Kidney (tissue), 13 donors: ENCODE measurements at regions not wholly inside any gene's neighbourhood (a gene's known extent, or its start where the extent isn't known, plus 50 kb on each side); places are given as distances from the start of the nearest gene placed in this dataset.

ENCODE experiments used
- DNase-seq, 5 donors: peaks; one replicate each; pipeline ENCODE4 v3.0.0-alpha.2; 2013 to 2020
- FAIRE-seq: peaks from 2 replicates; lab custom pipeline; 2012; peaks lifted over from hg19 to GRCh38; lab: Jason Lieb, UNC
- H3K27ac ChIP-seq, 2 donors: one replicate each; pipeline ENCODE4 v1.7.0; 2013; ENCODE audit warnings: low read depth in 2 of 2, low read length in 2 of 2, inconsistent platforms in 1 of 2
- H3K27me3 ChIP-seq: one replicate; pipeline ENCODE4 v1.7.1; 2013; ENCODE audit warnings: low read length, inconsistent platforms; ENCODE audit not compliant: control insufficient read depth, insufficient read depth
- H3K36me3 ChIP-seq, 3 donors: one replicate each; pipeline versions ENCODE4 v1.7.0 to v1.7.1; 2013; ENCODE audit warnings: low read length in 3 of 3, control low read depth in 1 of 3, inconsistent platforms in 1 of 3; ENCODE audit not compliant: insufficient read depth in 3 of 3, control insufficient read depth in 2 of 3
- H3K4me1 ChIP-seq, 3 donors: one replicate each; pipeline versions ENCODE4 v1.7.0 to v1.7.1; 2013; ENCODE audit warnings: low read length in 3 of 3, inconsistent platforms in 1 of 3, low read depth in 1 of 3; ENCODE audit not compliant: control insufficient read depth in 2 of 3, insufficient read depth in 2 of 3
- H3K4me3 ChIP-seq, 3 donors: one replicate each; pipeline versions ENCODE4 v1.7.0 to v1.8.1; 2013; ENCODE audit warnings: low read length in 3 of 3, control low read depth in 1 of 3, inconsistent platforms in 1 of 3
- H3K9ac ChIP-seq, 3 donors: one replicate each; pipeline versions ENCODE4 v1.7.0 to v1.7.1; 2013; ENCODE audit warnings: low read length in 3 of 3, control low read depth in 1 of 3, inconsistent platforms in 1 of 3
- H3K9me3 ChIP-seq, 3 donors: one replicate each; pipeline versions ENCODE4 v1.7.0 to v1.7.1; 2013; ENCODE audit warnings: low read length in 3 of 3, control low read depth in 1 of 3, inconsistent platforms in 1 of 3; ENCODE audit not compliant: control insufficient read depth in 2 of 3, insufficient read depth in 1 of 3
- intact Hi-C: fragments of 100-400 bp; cut with DNase I; formaldehyde crosslinking; loops from one replicate; pipeline ENCODE4 v1.11.1; 2022
- TF ChIP-seq, protein P1 (sequence below): IDR thresholded peaks from 3 replicates; pipeline ENCODE4 v1.5.1; 2012; ENCODE audit warnings: mild to moderate bottlenecking, moderate library complexity, borderline replicate concordance; ENCODE audit not compliant: insufficient read depth; ENCODE audit errors: extremely low read depth
- donor health status: control.
- donor health status: control.
- donor health status: control.
- donor health status: control.
- donor health status: control.
- donor health status: DM: yes; HTN: yes; CAD: no.
- donor health status: Normal renal cell carcinoma (clear cell type).

GRCh38 chr2:106948540-106948939 is 62.6 kb upstream of the ST6GAL2 start:
- Histone ChIP-seq H3K9ac (no peak overlapping the region), H3K27ac (no peak overlapping the region), H3K4me3 (no peak overlapping the region), H3K36me3 (no peaks in the 10 kb centered on the region), H3K4me1 (no peaks in the 10 kb centered on the region), H3K9me3 (peaks cover 0 to 4% (median 0%) of the 10 kb centered on the region in 3 donors), H3K27me3 (no peaks in the 10 kb centered on the region)
- no peak for FAIRE-seq
- intact Hi-C loops = no loop called here
- TF ChIP-seq, protein P1, sequence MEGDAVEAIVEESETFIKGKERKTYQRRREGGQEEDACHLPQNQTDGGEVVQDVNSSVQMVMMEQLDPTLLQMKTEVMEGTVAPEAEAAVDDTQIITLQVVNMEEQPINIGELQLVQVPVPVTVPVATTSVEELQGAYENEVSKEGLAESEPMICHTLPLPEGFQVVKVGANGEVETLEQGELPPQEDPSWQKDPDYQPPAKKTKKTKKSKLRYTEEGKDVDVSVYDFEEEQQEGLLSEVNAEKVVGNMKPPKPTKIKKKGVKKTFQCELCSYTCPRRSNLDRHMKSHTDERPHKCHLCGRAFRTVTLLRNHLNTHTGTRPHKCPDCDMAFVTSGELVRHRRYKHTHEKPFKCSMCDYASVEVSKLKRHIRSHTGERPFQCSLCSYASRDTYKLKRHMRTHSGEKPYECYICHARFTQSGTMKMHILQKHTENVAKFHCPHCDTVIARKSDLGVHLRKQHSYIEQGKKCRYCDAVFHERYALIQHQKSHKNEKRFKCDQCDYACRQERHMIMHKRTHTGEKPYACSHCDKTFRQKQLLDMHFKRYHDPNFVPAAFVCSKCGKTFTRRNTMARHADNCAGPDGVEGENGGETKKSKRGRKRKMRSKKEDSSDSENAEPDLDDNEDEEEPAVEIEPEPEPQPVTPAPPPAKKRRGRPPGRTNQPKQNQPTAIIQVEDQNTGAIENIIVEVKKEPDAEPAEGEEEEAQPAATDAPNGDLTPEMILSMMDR = no peak
- no peak for DNase-seq

DNA sequence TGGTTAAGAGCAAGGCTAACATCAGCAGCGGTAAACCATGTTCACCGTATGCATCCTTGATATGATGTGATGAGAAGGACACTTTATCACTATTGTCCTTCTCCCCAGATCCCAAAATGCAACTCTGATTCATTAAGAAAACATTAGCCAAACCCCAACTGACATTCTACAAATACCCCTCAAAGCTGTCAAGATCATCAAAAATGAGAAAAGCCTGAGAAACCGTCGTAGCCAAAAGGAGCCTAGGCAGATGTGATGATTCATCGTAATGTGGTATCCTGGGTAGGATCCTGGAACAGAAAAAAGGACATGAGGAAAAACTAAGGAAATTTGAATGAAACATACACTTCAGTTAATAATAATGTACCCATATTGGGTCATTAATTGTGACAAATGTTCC is 67.3 kb upstream of the ST6GAL2 start:
- FAIRE-seq (no peak), DNase-seq (no peak)
- Histone ChIP-seq H3K9me3 (peaks cover 0 to 4% (median 0%) of the 10 kb centered on the region in 3 donors), H3K4me1 (no peaks in the 10 kb centered on the region), H3K9ac (no peak overlapping the region), H3K4me3 (no peak overlapping the region), H3K27me3 (no peaks in the 10 kb centered on the region), H3K36me3 (no peaks in the 10 kb centered on the region), H3K27ac (no peak overlapping the region)
- TF ChIP-seq, protein P1 = no peak
- intact Hi-C loops = no loop called here

DNA sequence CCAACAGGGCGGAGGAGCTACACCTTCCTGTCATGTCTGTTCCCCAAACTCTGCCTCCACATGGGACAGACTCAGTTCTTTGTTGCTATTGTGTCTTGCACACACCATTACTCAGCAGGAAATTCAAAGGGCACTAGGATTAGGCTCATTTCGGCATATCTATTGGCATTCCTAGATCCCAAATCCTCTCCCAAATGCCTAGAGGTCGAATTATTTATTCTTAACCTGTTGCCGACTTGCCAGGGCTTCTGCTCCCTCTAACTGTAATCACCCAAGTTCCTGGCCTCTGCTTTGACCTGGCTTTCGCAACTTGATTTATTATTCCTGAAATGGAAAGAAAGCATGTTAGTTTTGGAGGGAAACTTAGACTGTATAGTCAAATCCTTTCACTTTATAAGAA is 67.8 kb upstream of the ST6GAL2 start:
- no peaks in the 10 kb centered on the region for H3K4me1 ChIP-seq
- TF ChIP-seq, protein P1 = no peak
- H3K36me3 ChIP-seq = no peaks in the 10 kb centered on the region
- H3K9me3 ChIP-seq = peaks cover 0 to 4% (median 0%) of the 10 kb centered on the region in 3 donors
- no peak overlapping the region for H3K4me3 ChIP-seq
- no peak for FAIRE-seq
- DNase-seq = peak in 1 of 5 donors; percentile 39
- H3K27ac ChIP-seq = no peak overlapping the region
- intact Hi-C loops = no loop called here
- H3K27me3 ChIP-seq = no peaks in the 10 kb centered on the region
- no peak overlapping the region for H3K9ac ChIP-seq

DNA sequence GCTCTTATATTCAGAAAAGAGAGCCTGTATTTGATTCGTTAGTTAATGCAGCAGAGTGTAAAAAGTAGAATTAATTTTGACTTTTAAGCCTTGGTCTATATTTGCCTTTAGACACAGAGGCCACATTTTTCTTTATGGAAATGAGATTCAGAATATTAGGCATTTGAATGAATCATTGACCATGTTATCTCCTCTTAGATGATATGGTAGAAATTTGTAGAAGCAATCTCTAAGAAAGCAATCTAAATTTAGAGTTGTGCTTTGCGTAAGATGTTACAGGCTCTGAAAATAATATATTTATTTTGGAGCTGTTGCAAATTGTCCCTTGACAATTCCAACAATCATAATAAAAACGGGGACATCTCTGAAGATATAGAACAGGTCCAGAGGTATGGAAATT is 68.3 kb upstream of the ST6GAL2 start:
- Histone ChIP-seq H3K4me1 (no peaks in the 10 kb centered on the region), H3K9ac (no peak overlapping the region), H3K4me3 (no peak overlapping the region), H3K27ac (no peak overlapping the region), H3K27me3 (no peaks in the 10 kb centered on the region), H3K9me3 (peaks cover 0 to 4% (median 0%) of the 10 kb centered on the region in 3 donors), H3K36me3 (no peaks in the 10 kb centered on the region)
- intact Hi-C loops = no loop called here
- TF ChIP-seq, protein P1 = no peak
- FAIRE-seq = no peak
- no peak for DNase-seq
